Hepatocyte (in vitro differentiated cells): ENCODE measurements at regions not wholly inside any gene's neighbourhood (a gene's known extent, or its start where the extent isn't known, plus 50 kb on each side); places are given as distances from the start of the nearest gene placed in this dataset.

ENCODE experiments used
- DNase-seq: peaks from one replicate; pipeline ENCODE4 v3.0.0-alpha.2; 2016; ENCODE audit warnings: low spot score
- H2AFZ ChIP-seq: fragments of 200-600 bp; sonication (generic); 2 replicates; pipeline ENCODE4 v1.6.0; 2016; ENCODE audit warnings: antibody characterized with exemption, mild to moderate bottlenecking
- H3K27ac ChIP-seq: fragments of 200-600 bp; sonication (generic); 2 replicates; pipeline ENCODE4 v1.5.1; 2016; ENCODE audit warnings: mild to moderate bottlenecking
- H3K27me3 ChIP-seq: fragments of 200-600 bp; sonication (generic); 2 replicates; pipeline ENCODE4 v1.6.1; 2016
- H3K36me3 ChIP-seq: fragments of 200-600 bp; sonication (generic); replicated peaks from 2 replicates; pipeline ENCODE4 v1.5.1; 2016; ENCODE audit warnings: low read depth; ENCODE audit not compliant: insufficient read depth
- H3K4me1 ChIP-seq: fragments of 200-600 bp; sonication (generic); 2 replicates; pipeline ENCODE4 v1.5.1; 2016; ENCODE audit warnings: mild to moderate bottlenecking, moderate library complexity; ENCODE audit not compliant: insufficient read depth
- H3K4me2 ChIP-seq: fragments of 200-600 bp; sonication (generic); 2 replicates; pipeline ENCODE4 v1.6.0; 2016
- H3K4me3 ChIP-seq: fragments of 200-600 bp; sonication (generic); 2 replicates; pipeline ENCODE4 v1.5.1; 2016; ENCODE audit warnings: mild to moderate bottlenecking
- H3K79me2 ChIP-seq: fragments of 200-600 bp; sonication (generic); 2 replicates; pipeline ENCODE4 v1.6.0; 2017; ENCODE audit warnings: mild to moderate bottlenecking
- H3K9me2 ChIP-seq: fragments of 200-600 bp; sonication (generic); replicated peaks from 2 replicates; pipeline ENCODE4 v1.6.0; 2017; ENCODE audit warnings: mild to moderate bottlenecking; ENCODE audit not compliant: insufficient read depth
- H3K9me3 ChIP-seq: fragments of 200-600 bp; sonication (generic); 2 replicates; pipeline ENCODE4 v1.5.1; 2016; ENCODE audit warnings: low read depth, mild to moderate bottlenecking
- H4K20me1 ChIP-seq: fragments of 200-600 bp; sonication (generic); 2 replicates; pipeline ENCODE4 v1.6.0; 2016; ENCODE audit warnings: mild to moderate bottlenecking; ENCODE audit not compliant: insufficient read depth, poor library complexity, severe bottlenecking
- CTCF ChIP-seq: fragments of 200-600 bp; sonication (generic); IDR thresholded peaks from 2 replicates; pipeline ENCODE4 v1.5.1; 2016; ENCODE audit warnings: antibody characterized with exemption, mild to moderate bottlenecking; ENCODE audit not compliant: poor library complexity
- EZH2 ChIP-seq: fragments of 200-600 bp; sonication (generic); IDR thresholded peaks from 2 replicates; pipeline ENCODE4 v1.6.1; 2016; ENCODE audit warnings: antibody characterized with exemption, mild to moderate bottlenecking, borderline replicate concordance
- EZH2phosphoT487 ChIP-seq: fragments of 200-600 bp; sonication (generic); IDR thresholded peaks from one replicate; pipeline ENCODE4 v1.6.1; 2018; ENCODE audit warnings: antibody characterized with exemption, mild to moderate bottlenecking, low read depth, moderate library complexity; ENCODE audit not compliant: unreplicated experiment, severe bottlenecking
- WGBS: methylation state at CpG from one replicate; pipeline ENCODE4 v1.1.6; 2016; ENCODE audit warnings: low lambda C conversion rate; ENCODE audit errors: missing lambda C conversion rate; 5-methylcytosine and 5-hydroxymethylcytosine counted together

GRCh38 chr2:105951384-105951694 lies 206.6 kb downstream of the NCK2 start:
- Histone ChIP-seq H3K9me2 (no peaks in the 10 kb centered on the region), H3K27me3 (no peaks in the 10 kb centered on the region), H3K79me2 (no peaks in the 10 kb centered on the region), H2AFZ (no peak overlapping the region), H3K4me3 (no peak overlapping the region), H3K36me3 (no peaks in the 10 kb centered on the region), H3K9me3 (no peaks in the 10 kb centered on the region), H3K4me2 (no peak overlapping the region), H3K27ac (no peak overlapping the region), H4K20me1 (no peaks in the 10 kb centered on the region), H3K4me1 (no peaks in the 10 kb centered on the region)
- no peak for DNase-seq
- 94% methylated on average over 3 of the region's 3 CpGs for WGBS
- TF ChIP-seq CTCF: no peak
- TF ChIP-seq EZH2phosphoT487: no peak
- no peak for TF ChIP-seq EZH2

- H3K79me2 ChIP-seq: no peaks in the 10 kb centered on the region
- no peak overlapping the region for H3K4me3 ChIP-seq
- H3K9me2 ChIP-seq: no peaks in the 10 kb centered on the region
- no peaks in the 10 kb centered on the region for H3K9me3 ChIP-seq
- peak; percentile 19 for DNase-seq
- no peak overlapping the region for H3K4me2 ChIP-seq
- no peaks in the 10 kb centered on the region for H3K4me1 ChIP-seq
- 30% methylated on average over 10 of the region's 10 CpGs for WGBS
- H3K36me3 ChIP-seq: no peaks in the 10 kb centered on the region
- no peak overlapping the region for H3K27ac ChIP-seq
- no peak for TF ChIP-seq EZH2
- TF ChIP-seq EZH2phosphoT487: no peak
- TF ChIP-seq CTCF: no peak
- H2AFZ ChIP-seq: no peak overlapping the region
- no peaks in the 10 kb centered on the region for H3K27me3 ChIP-seq
- no peaks in the 10 kb centered on the region for H4K20me1 ChIP-seq
These were observed 206.0 kb downstream of the NCK2 start for GRCh38 chr2:105950521-105951383.

- Histone ChIP-seq H3K27ac (no peak overlapping the region), H4K20me1 (no peaks in the 10 kb centered on the region), H3K4me2 (no peak overlapping the region), H2AFZ (no peak overlapping the region), H3K79me2 (no peaks in the 10 kb centered on the region), H3K27me3 (no peaks in the 10 kb centered on the region), H3K4me1 (no peaks in the 10 kb centered on the region), H3K36me3 (no peaks in the 10 kb centered on the region), H3K9me3 (no peaks in the 10 kb centered on the region), H3K4me3 (no peak overlapping the region), H3K9me2 (no peaks in the 10 kb centered on the region)
- WGBS: 93% methylated on average over 20 of the region's 20 CpGs
- DNase-seq: no peak
- TF ChIP-seq EZH2phosphoT487: no peak
- no peak for TF ChIP-seq CTCF
- no peak for TF ChIP-seq EZH2
These were observed 199.3 kb downstream of the NCK2 start for GRCh38 chr2:105943977-105944376.
